Neutrophil (primary cell): ENCODE measurements at regions not wholly inside any gene's neighbourhood (a gene's known extent, or its start where the extent isn't known, plus 50 kb on each side); places are given as distances from the start of the nearest gene placed in this dataset.

Source experiments
- H3K27ac ChIP-seq: fragments of 200-600 bp; sonication (generic); 2 replicates; pipeline ENCODE4 v1.5.1; 2016; ENCODE audit warnings: mild to moderate bottlenecking, moderate library complexity
- H3K27me3 ChIP-seq: fragments of 200-600 bp; sonication (generic); 2 replicates; pipeline ENCODE4 v1.6.0; 2016; ENCODE audit warnings: mild to moderate bottlenecking
- H3K36me3 ChIP-seq: fragments of 200-600 bp; sonication (generic); 2 replicates; pipeline ENCODE4 v1.5.1; 2017
- H3K4me1 ChIP-seq, 2 experiments: fragments of 200-600 bp in 1 of 2; sonication (generic) in 1 of 2; 1 replicate in 1 of 2; 2 replicates in 1 of 2; pipeline versions ENCODE4 v1.5.1 to v1.6.1; 2013 to 2016; ENCODE audit warnings: low read depth in 1 of 2, low read length in 1 of 2, mild to moderate bottlenecking in 1 of 2, moderate library complexity in 1 of 2; ENCODE audit not compliant: control insufficient read depth in 1 of 2, insufficient read depth in 1 of 2
- H3K4me3 ChIP-seq, 2 experiments: fragments of 200-600 bp in 1 of 2; sonication (generic) in 1 of 2; 1 replicate in 1 of 2; 2 replicates in 1 of 2; pipeline ENCODE4 v1.5.1; 2013 to 2016; ENCODE audit warnings: low read depth in 1 of 2, low read length in 1 of 2, mild to moderate bottlenecking in 1 of 2, moderate library complexity in 1 of 2
- H3K9me3 ChIP-seq: fragments of 200-600 bp; sonication (generic); 2 replicates; pipeline ENCODE4 v1.5.1; 2016
- TF ChIP-seq, protein P1 (sequence below): fragments of 200-600 bp; sonication (generic); IDR thresholded peaks from 2 replicates; pipeline ENCODE4 v1.5.1; 2016; ENCODE audit warnings: antibody characterized with exemption

GRCh38 chr3:21273259-21274025, 477.6 kb downstream of the ZNF385D start:
- TF ChIP-seq, protein P1, sequence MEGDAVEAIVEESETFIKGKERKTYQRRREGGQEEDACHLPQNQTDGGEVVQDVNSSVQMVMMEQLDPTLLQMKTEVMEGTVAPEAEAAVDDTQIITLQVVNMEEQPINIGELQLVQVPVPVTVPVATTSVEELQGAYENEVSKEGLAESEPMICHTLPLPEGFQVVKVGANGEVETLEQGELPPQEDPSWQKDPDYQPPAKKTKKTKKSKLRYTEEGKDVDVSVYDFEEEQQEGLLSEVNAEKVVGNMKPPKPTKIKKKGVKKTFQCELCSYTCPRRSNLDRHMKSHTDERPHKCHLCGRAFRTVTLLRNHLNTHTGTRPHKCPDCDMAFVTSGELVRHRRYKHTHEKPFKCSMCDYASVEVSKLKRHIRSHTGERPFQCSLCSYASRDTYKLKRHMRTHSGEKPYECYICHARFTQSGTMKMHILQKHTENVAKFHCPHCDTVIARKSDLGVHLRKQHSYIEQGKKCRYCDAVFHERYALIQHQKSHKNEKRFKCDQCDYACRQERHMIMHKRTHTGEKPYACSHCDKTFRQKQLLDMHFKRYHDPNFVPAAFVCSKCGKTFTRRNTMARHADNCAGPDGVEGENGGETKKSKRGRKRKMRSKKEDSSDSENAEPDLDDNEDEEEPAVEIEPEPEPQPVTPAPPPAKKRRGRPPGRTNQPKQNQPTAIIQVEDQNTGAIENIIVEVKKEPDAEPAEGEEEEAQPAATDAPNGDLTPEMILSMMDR, result no peak
- Histone ChIP-seq H3K9me3 (no peaks in the 10 kb centered on the region), H3K27ac (no peak overlapping the region), H3K4me1 (no peaks in the 10 kb centered on the region), H3K27me3 (no peaks in the 10 kb centered on the region), H3K36me3 (no peaks in the 10 kb centered on the region), H3K4me3 (no peak overlapping the region)

DNA sequence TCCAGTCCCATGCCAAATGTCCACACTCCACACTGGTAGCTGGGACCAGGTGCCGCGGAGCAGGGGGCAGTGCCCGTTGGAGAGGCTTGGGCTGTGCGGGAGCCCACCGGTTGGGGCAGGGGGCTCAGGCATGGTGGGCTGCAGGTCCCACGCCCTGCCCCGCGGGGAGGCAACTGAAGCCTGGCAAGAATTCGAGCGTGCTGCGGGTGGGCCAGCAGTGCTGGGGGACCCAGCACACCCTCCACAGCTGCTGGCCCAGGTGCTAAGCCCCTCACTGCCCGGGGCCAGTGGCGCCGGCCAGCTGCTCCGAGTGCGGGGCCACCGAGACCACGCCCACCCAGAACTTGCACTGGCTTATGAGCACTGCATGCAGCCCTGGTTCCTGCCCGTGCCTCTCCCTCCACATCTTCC, 479.4 kb downstream of the ZNF385D start:
- TF ChIP-seq, protein P1, result no peak
- H3K4me1 ChIP-seq, result no peaks in the 10 kb centered on the region
- no peak overlapping the region for H3K4me3 ChIP-seq
- H3K36me3 ChIP-seq, result no peaks in the 10 kb centered on the region
- H3K27me3 ChIP-seq, result no peaks in the 10 kb centered on the region
- H3K27ac ChIP-seq, result no peak overlapping the region
- H3K9me3 ChIP-seq, result no peaks in the 10 kb centered on the region

GRCh38 chr3:21269882-21270281, 481.1 kb downstream of the ZNF385D start:
- TF ChIP-seq, protein P1, result no peak
- no peak overlapping the region for H3K27ac ChIP-seq
- no peaks in the 10 kb centered on the region for H3K36me3 ChIP-seq
- H3K27me3 ChIP-seq, result no peaks in the 10 kb centered on the region
- no peaks in the 10 kb centered on the region for H3K9me3 ChIP-seq
- H3K4me1 ChIP-seq, result no peaks in the 10 kb centered on the region
- H3K4me3 ChIP-seq, result no peak overlapping the region

GRCh38 chr3:21260507-21260906, 490.5 kb downstream of the ZNF385D start:
- Histone ChIP-seq H3K27ac (no peak overlapping the region), H3K9me3 (no peaks in the 10 kb centered on the region), H3K36me3 (no peaks in the 10 kb centered on the region), H3K4me1 (no peaks in the 10 kb centered on the region), H3K4me3 (no peak overlapping the region), H3K27me3 (no peaks in the 10 kb centered on the region)
- TF ChIP-seq, protein P1, result no peak

- Histone ChIP-seq H3K27ac (no peak overlapping the region), H3K4me3 (no peak overlapping the region), H3K4me1 (no peaks in the 10 kb centered on the region), H3K9me3 (no peaks in the 10 kb centered on the region), H3K36me3 (no peaks in the 10 kb centered on the region), H3K27me3 (no peaks in the 10 kb centered on the region)
- TF ChIP-seq, protein P1, result no peak
These were observed 491.1 kb downstream of the ZNF385D start for GRCh38 chr3:21259896-21260295.
